ENCODE measurements at regions not wholly inside any gene's neighbourhood (a gene's known extent, or its start where the extent isn't known, plus 50 kb on each side); places are given as distances from the start of the nearest gene placed in this dataset.
"Not testable (repeated sequence)": the region's sequence is repeated elsewhere in the genome, so short reads cannot be mapped to it uniquely, and the experiment has no call there.

- no peak for DNase-seq (ENCODE audit: low read depth)
Observed at GRCh38 chr20:43836790-43837189, 77.9 kb upstream of the TOX2 start.

- DNase-seq (ENCODE audit: low read depth) = no peak
Observed at GRCh38 chr20:43835944-43836508, 78.6 kb upstream of the TOX2 start.

DNA sequence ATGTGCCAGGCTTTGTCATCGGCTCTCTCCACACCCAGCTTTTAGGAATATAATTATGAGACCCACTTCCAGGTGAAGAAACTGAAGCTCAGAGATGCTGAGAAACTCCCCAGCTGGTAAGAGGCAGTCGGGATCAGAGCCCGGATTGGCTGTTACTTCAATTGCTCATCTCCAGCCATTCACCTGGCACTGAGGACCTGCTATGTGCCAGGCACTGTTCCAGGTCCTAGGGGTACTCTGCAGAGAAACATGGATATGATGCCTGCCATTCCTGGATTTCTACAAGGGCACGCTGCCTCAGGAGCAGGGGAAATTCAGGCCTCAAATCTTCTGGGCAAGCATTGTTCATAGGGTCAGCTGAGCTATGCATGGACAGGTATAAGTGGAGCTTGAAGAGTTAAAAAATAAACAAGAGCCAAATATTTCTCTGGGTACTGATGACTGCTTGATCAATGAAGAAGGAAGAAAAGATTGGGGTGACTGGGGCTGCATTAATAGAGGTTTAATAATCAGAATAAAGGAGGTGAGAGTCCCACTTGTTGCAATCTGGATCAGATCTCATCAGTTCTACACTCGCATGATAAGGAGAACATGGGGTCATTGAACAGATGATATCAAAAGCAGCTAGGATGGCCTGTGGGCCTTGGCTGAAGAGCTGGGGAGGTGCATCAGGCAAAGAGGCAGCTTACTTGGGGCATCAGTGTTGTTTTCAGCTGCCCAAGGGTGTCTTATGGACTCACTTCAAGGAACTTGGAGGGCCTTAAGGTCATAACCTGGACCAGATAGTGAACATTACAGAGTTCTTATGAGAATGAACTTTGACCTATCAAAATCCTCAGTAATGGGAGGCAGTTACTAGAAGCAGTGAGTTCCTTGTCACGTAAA, 80.9 kb upstream of the TOX2 start:
- no peak for DNase-seq (ENCODE audit: low read depth)

- DNase-seq (ENCODE audit: low read depth) = no peak
Observed at GRCh38 chr20:43832961-43833360, 81.7 kb upstream of the TOX2 start.

GRCh38 chr20:43832096-43832816, 82.4 kb upstream of the TOX2 start:
- DNase-seq (ENCODE audit: low read depth) = no peak

DNA sequence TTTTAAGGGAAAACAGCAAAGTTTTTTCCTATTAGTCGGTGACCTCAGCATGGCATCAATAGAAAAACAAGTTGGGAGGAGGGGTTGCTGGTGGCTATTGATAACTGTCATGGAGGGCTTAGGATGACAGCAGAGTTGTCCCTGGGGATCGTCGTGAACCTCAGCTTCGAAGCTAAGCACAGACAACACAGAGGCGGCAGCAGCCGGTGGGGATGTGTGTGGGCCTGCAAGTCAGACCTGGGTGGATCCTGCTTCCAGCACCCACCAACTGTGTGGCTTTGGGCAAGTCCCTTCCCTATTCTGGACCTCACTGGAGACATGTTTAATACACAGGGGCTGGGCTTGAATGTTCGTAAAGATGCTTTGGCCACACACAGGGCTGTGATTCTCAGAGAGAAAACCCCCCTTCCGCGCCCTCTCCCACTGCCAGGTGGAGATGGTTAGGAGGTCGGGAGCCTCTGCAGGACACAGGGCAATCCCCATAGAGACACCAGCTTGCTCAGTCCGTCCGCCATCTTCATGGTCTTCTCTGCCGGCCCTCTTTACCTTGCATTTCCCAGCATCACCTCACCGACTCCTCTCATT, 83.1 kb upstream of the TOX2 start:
- no peak for DNase-seq (ENCODE audit: low read depth)

GRCh38 chr20:43830883-43831282, 83.8 kb upstream of the TOX2 start:
- DNase-seq (ENCODE audit: low read depth) = no peak

GRCh38 chr20:43829951-43830690, 84.5 kb upstream of the TOX2 start:
- no peak for DNase-seq (ENCODE audit: low read depth)

DNA sequence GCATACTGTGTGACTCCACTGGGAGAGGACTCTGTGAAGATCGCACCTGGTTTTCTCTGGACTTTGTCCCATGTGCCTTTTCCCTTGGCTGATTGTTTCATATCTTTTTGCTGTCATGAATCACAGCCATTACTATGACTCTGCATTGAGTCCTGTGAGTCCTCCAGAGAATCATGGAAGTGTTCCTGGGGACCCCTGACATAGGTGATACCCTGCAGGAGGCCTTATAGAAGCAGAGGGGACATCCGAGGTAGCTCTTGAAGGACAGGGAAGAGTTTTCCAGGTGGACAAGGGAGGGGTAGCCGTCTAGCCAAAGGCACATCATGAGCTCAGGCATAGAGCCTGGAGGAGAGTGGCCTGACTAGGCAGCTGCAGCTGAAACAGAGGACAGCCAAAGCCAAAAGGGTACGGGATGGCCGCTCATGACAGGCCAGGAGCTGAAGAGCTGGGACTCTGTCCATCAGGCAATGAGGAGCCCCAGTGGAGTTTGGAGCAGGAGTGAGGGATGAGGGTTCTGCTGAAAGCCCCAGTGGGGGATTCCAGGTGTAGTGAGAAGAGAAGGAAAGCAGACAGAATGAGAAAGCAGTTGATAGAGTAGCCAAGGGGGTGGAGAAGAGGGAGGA, 86.6 kb upstream of the TOX2 start:
- no peak for DNase-seq (ENCODE audit: low read depth)

DNA sequence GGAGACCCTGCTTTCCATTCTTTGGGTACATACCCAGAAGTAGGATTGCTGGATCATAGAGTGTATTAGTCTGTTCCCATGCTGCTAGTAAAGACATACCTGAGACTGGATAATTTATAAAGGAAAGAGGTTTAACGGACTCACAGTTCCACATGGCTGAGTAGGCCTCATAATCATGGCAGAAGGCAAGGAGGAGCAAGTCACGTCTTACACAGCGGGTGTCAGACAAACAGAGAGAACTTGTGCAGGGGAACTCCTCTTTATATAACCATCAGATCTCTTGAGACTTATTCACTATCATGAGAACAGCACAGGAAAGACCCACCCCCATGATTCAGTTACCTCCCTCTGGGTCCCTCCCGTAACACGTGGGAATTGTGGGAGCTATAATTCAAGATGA, 87.7 kb upstream of the TOX2 start:
- DNase-seq (ENCODE audit: low read depth) = not testable (repeated sequence)

DNA sequence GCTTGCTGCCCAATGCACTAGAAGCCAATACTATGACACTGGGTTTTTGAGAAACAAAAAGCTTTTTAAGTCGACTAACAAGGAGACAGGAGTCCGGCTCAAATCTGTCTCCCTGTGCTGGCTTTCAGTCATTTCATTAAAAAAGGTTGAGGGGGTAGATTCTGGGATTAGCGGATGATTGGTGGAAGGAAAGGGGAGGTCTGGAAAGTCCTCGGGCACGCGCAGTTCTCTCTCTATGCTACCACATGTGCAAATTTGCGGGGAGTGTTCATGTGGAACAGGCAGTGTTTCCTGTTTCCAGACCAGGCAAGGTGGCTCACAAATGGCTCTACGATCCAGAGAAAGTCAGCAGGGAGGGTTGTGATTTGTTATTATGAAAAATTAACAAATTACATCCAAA, 89.1 kb upstream of the TOX2 start:
- DNase-seq (ENCODE audit: low read depth) = no peak

GRCh38 chr20:43825051-43825402, 89.6 kb upstream of the TOX2 start:
- no peak for DNase-seq (ENCODE audit: low read depth)

DNA sequence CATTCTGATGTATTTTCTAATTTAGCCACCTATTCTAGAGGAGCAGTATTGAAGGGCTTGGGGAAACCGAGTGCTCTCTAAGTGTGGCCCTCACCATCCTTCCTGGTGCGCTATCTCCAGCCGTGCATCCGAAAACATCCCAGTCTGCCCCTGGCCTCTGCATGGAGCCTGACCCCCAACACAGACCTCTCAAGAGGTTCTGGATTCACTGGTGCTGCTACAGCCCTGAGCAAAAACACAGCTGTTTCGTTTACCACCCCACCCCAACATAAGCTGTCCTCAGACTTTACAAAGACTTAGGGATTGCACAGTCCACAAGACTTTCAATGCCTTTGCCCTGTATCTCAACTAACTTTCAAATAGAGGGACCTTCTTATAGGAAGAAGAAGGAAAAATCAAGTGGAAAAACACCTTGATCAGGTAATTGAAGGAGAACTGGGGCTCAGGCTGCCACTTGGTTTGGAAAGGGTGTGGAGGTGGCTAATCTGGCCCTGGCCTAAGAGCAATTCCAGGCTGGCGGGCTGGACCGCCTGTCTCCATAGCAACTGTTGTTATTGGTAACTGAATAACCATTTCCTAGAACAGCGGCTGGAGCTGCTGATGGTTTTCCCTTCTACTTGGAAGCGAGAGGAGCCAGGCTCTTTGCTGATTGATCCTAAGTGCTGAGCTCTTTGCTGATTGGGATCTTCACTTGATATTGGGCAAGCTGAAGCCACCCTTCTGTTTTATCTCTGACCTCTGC, 90.2 kb upstream of the TOX2 start:
- peak; percentile 18 for DNase-seq (ENCODE audit: low read depth)

DNA sequence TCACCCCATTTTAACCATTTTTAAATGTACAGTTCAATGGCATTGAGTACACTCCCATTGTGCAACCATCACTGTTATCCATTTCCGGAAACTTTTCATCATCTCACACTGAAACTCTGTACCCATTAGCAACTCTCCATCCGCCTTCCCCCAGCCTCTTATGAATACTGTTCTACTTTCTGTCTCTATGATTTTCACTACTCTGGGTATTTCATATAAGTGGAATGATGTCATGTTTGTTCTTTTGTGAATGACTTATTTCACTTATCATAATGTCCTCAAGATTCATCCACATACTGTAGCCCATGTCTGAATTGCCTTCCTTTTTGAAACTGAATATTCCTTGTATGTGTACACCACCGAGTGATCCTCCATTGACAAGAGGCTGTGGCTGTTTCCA, 92.9 kb upstream of the TOX2 start:
- DNase-seq (ENCODE audit: low read depth) = no peak

GRCh38 chr20:43820731-43821330, 93.8 kb upstream of the TOX2 start:
- DNase-seq (ENCODE audit: low read depth) = no peak

DNA sequence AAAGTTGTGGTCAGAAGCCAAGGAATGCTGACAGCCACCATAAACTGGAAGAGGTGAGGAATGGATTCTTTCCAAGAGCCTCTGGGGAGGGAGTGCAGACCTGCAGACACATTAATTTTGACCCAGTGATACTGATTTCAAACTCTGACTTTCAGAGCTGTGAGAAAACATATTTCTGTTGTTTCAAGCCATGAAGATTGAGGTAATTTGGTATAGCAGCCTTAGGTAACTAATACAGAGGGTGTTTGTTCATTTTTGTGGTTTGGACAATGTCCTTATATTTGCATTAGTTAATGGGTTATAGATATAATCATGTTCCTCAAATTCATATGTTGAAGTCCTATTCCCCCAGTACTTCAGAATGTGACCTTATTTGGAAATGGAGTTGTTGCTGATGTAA, 85.4 kb upstream of the GTSF1L start:
- no peak for DNase-seq (ENCODE audit: low read depth)

DNA sequence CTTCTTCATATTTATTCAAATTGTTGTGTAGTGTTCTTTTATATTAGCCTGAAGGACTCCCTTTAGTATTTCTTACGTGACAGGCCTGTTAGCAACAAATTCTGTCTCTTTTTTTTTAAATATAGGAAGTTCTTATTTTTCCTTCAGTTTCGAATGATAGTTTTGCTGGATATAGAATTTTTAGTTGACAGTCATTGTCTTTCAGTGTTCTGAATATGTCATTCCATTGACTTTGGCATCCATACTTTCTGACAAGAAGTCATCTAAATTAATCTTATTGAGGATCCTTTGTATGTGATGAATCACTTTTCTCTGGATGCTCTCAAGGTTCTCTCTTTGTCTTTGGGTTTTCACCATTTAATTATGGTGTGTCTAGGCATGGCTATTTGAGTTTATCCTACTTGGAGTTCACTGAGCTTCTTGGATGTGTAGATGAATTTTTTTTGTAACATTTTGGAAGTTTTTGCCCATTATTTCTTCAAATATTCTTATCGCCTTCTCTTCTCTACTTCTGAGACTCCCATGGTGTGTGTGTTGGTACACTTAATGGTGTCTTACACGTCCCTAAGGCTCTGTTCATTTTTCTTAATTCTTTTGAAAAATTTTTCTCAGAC, 82.5 kb upstream of the GTSF1L start:
- DNase-seq (ENCODE audit: low read depth) = no peak

- DNase-seq (ENCODE audit: low read depth) = no peak
Observed at GRCh38 chr20:43804781-43805180, 78.0 kb upstream of the GTSF1L start.

DNA sequence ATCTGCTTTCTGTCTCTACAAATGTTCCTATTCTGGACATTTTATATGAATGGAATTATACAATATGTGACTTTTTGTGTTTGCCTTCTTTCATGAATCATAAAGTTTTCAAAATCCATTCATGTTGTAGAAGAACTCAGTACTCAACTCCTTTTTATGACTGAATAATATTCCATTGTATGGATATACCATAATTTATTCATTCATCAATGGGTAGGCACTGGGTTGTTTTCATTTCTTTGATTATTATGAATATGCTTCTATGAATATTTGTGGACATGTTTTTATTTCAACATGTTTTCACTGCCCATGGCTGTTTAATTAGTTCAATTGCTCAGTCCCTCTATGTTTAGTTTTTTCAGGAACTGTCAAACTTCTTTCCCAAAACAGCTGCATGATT, 76.5 kb upstream of the GTSF1L start:
- DNase-seq (ENCODE audit: low read depth) = no peak

DNA sequence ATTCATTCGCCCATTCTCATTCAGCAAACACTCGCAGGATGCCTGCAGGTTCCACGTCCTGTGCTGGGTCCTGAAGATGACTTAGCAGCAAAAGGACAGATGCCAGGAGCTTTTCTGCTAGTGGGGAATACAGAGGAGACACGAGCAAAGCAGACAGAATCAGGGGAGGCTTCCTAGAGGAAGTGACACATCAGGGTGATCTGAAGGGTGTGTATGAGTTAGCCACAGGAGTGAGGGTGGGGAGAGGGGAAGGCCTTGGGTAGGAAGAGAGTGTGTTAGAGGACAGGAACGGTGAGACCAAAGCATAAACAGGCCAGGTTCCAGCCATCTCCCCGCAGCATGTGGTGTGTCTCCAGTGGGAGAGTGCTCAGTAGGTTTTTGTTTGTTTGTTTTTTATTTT, 73.4 kb upstream of the GTSF1L start:
- no peak for DNase-seq (ENCODE audit: low read depth)

All from stromal cell of bone marrow (primary cell).